ENCODE measurements at regions not wholly inside any gene's neighbourhood (a gene's known extent, or its start where the extent isn't known, plus 50 kb on each side); places are given as distances from the start of the nearest gene placed in this dataset.

DNA sequence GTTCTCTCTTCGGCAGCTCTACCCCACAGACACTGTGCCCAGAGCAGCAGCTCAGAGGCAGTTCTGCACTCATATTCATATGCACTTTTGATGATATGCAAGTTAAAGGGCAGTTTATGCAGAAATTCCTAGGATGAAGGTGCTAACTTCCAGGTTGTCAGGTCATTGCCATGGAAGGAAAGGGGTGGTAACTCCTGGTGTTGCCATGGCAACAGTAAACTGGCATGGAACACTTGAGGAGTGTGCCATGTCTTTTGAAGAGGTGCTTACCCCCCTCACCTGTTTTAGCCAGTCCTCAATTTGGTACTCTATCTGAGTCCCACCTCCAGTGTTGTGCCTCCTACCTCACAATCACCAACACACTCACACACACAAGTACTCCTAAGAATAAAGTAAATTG is 539.4 kb upstream of the BTBD3 start:
- no peaks in the 10 kb centered on the region for H3K79me2 ChIP-seq (replicated peaks; ENCODE audit: insufficient read depth, low read length)
- H3K9ac ChIP-seq (ENCODE audit: low read length) = no peak overlapping the region
- TF ChIP-seq SMC3 (conservative IDR thresholded peaks at IDR 0.05; ENCODE audit: poor library complexity) = no peak
- H3K27me3 ChIP-seq (ENCODE audit: insufficient read depth, low read depth, low read length) = no peaks in the 10 kb centered on the region
- H3F3A ChIP-seq (ENCODE audit: insufficient read depth, low read length, poor library complexity, severe bottlenecking) = no peaks in the 10 kb centered on the region
- H3K36me3 ChIP-seq (ENCODE audit: insufficient read depth, low read length) = no peaks in the 10 kb centered on the region
- H3K4me3 ChIP-seq (ENCODE audit: low read length) = no peak overlapping the region
- no peaks in the 10 kb centered on the region for H3K9me3 ChIP-seq (ENCODE audit: low read length)
- no peaks in the 10 kb centered on the region for H4K20me1 ChIP-seq (ENCODE audit: insufficient read depth)
- no peaks in the 10 kb centered on the region for H3K9me2 ChIP-seq (ENCODE audit: insufficient read depth, low read length)
- no peak overlapping the region for H3K4me2 ChIP-seq (ENCODE audit: low read length)
- H3K27ac ChIP-seq (ENCODE audit: low read length) = no peak overlapping the region
- H2AFZ ChIP-seq (ENCODE audit: low read depth, low read length) = no peak overlapping the region

DNA sequence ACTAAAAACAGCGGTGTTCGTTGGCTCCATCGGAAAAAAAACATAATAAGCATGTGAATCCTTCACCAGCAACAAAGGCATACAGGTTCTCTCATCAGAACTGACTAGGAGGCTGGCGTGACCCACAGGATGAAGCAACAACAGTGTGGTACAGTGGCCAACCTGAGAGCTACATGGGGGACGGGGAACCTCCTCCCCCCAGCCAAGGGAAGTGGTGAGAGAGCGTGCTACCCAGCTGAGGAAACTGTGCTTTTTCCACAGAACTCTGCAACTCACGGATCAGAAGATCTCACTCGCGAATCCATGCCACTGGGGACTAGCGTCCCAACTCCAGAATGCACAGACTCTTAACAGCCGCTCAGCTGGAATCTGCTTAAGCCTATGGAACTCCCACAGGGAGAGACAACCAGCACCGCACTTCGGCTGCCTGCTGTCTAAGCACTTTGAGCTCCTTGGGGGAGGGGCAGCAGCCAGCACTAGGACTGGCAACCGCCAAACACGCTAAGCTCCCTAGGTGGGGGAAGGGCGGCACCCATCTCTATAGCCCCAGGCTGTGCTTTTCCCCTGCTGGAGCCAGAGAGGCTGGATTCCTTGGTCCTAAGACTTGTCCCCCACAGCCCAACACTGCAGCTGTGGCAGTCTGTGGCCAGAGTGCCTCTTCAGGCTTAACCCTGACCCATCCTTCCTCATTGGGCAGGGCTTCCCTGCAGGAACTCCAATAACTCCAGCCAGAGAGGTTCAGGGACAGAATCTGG is 538.3 kb upstream of the BTBD3 start:
- TF ChIP-seq, protein P1, sequence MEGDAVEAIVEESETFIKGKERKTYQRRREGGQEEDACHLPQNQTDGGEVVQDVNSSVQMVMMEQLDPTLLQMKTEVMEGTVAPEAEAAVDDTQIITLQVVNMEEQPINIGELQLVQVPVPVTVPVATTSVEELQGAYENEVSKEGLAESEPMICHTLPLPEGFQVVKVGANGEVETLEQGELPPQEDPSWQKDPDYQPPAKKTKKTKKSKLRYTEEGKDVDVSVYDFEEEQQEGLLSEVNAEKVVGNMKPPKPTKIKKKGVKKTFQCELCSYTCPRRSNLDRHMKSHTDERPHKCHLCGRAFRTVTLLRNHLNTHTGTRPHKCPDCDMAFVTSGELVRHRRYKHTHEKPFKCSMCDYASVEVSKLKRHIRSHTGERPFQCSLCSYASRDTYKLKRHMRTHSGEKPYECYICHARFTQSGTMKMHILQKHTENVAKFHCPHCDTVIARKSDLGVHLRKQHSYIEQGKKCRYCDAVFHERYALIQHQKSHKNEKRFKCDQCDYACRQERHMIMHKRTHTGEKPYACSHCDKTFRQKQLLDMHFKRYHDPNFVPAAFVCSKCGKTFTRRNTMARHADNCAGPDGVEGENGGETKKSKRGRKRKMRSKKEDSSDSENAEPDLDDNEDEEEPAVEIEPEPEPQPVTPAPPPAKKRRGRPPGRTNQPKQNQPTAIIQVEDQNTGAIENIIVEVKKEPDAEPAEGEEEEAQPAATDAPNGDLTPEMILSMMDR (IDR thresholded peaks at IDR 0.05; ENCODE audit: poor library complexity, severe bottlenecking) = no peak
- TF ChIP-seq EZH2 (IDR thresholded peaks at IDR 0.05; ENCODE audit: borderline replicate concordance, insufficient read depth, low read length, poor library complexity, severe bottlenecking) (no peak), RAD21 (conservative IDR thresholded peaks at IDR 0.05) (no peak), SMC3 (conservative IDR thresholded peaks at IDR 0.05; ENCODE audit: poor library complexity) (no peak), TAF1 (IDR thresholded peaks at IDR 0.05; ENCODE audit: low read depth) (no peak), POLR2AphosphoS5 (IDR thresholded peaks at IDR 0.05) (no peak), EP300 (conservative IDR thresholded peaks at IDR 0.05; ENCODE audit: poor library complexity, severe bottlenecking) (no peak)
- TF ChIP-seq, protein P2, sequence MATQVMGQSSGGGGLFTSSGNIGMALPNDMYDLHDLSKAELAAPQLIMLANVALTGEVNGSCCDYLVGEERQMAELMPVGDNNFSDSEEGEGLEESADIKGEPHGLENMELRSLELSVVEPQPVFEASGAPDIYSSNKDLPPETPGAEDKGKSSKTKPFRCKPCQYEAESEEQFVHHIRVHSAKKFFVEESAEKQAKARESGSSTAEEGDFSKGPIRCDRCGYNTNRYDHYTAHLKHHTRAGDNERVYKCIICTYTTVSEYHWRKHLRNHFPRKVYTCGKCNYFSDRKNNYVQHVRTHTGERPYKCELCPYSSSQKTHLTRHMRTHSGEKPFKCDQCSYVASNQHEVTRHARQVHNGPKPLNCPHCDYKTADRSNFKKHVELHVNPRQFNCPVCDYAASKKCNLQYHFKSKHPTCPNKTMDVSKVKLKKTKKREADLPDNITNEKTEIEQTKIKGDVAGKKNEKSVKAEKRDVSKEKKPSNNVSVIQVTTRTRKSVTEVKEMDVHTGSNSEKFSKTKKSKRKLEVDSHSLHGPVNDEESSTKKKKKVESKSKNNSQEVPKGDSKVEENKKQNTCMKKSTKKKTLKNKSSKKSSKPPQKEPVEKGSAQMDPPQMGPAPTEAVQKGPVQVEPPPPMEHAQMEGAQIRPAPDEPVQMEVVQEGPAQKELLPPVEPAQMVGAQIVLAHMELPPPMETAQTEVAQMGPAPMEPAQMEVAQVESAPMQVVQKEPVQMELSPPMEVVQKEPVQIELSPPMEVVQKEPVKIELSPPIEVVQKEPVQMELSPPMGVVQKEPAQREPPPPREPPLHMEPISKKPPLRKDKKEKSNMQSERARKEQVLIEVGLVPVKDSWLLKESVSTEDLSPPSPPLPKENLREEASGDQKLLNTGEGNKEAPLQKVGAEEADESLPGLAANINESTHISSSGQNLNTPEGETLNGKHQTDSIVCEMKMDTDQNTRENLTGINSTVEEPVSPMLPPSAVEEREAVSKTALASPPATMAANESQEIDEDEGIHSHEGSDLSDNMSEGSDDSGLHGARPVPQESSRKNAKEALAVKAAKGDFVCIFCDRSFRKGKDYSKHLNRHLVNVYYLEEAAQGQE (IDR thresholded peaks at IDR 0.05; ENCODE audit: borderline replicate concordance) = no peak
- H3K27me3 ChIP-seq (ENCODE audit: insufficient read depth, low read depth, low read length) = no peaks in the 10 kb centered on the region
- no peak overlapping the region for H2AFZ ChIP-seq (ENCODE audit: low read depth, low read length)
- H3K36me3 ChIP-seq (ENCODE audit: insufficient read depth, low read length) = no peaks in the 10 kb centered on the region
- H3F3A ChIP-seq (ENCODE audit: insufficient read depth, low read length, poor library complexity, severe bottlenecking) = no peaks in the 10 kb centered on the region
- no peak overlapping the region for H3K4me3 ChIP-seq (ENCODE audit: low read length)
- no peaks in the 10 kb centered on the region for H3K9me2 ChIP-seq (ENCODE audit: insufficient read depth, low read length)
- no peaks in the 10 kb centered on the region for H3K79me2 ChIP-seq (replicated peaks; ENCODE audit: insufficient read depth, low read length)
- H3K9ac ChIP-seq (ENCODE audit: low read length) = no peak overlapping the region
- no peaks in the 10 kb centered on the region for H4K20me1 ChIP-seq (ENCODE audit: insufficient read depth)
- no peaks in the 10 kb centered on the region for H3K9me3 ChIP-seq (ENCODE audit: low read length)
- H3K27ac ChIP-seq (ENCODE audit: low read length) = no peak overlapping the region
- H3K4me2 ChIP-seq (ENCODE audit: low read length) = no peak overlapping the region

DNA sequence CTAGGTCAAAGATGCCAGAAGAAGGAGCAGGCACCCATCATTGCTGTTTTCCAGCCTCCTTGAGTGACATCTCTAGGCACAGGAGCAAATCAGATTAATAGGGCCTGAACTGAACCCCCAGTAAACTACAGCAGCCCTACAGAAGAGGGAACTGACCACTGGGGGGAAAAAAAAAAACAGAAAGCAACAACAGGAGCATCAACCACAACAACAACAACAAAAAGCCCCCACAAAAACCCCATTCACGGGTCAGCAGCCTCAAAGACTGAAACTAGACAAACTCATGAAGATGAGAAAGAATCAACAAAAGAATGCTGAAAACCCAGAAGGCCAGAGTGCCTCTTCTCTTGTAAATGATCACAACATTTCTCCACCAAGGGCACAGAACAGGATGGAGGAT is 537.4 kb upstream of the BTBD3 start:
- no peaks in the 10 kb centered on the region for H3K36me3 ChIP-seq (ENCODE audit: insufficient read depth, low read length)
- H3K4me2 ChIP-seq (ENCODE audit: low read length) = no peak overlapping the region
- H3F3A ChIP-seq (ENCODE audit: insufficient read depth, low read length, poor library complexity, severe bottlenecking) = no peaks in the 10 kb centered on the region
- H3K4me3 ChIP-seq (ENCODE audit: low read length) = no peak overlapping the region
- no peaks in the 10 kb centered on the region for H4K20me1 ChIP-seq (ENCODE audit: insufficient read depth)
- H3K9ac ChIP-seq (ENCODE audit: low read length) = no peak overlapping the region
- H3K9me2 ChIP-seq (ENCODE audit: insufficient read depth, low read length) = no peaks in the 10 kb centered on the region
- H3K79me2 ChIP-seq (replicated peaks; ENCODE audit: insufficient read depth, low read length) = no peaks in the 10 kb centered on the region
- TF ChIP-seq, protein P2 (IDR thresholded peaks at IDR 0.05; ENCODE audit: borderline replicate concordance) = no peak
- TF ChIP-seq MXI1 (conservative IDR thresholded peaks at IDR 0.05; ENCODE audit: poor library complexity, severe bottlenecking) (no peak), EP300 (conservative IDR thresholded peaks at IDR 0.05; ENCODE audit: poor library complexity, severe bottlenecking) (no peak), POLR2AphosphoS5 (IDR thresholded peaks at IDR 0.05) (no peak), SMC3 (conservative IDR thresholded peaks at IDR 0.05; ENCODE audit: poor library complexity) (no peak), TAF1 (IDR thresholded peaks at IDR 0.05; ENCODE audit: low read depth) (no peak), EZH2 (IDR thresholded peaks at IDR 0.05; ENCODE audit: borderline replicate concordance, insufficient read depth, low read length, poor library complexity, severe bottlenecking) (no peak), RAD21 (conservative IDR thresholded peaks at IDR 0.05) (no peak)
- TF ChIP-seq, protein P1 (IDR thresholded peaks at IDR 0.05; ENCODE audit: poor library complexity, severe bottlenecking) = no peak
- no peak overlapping the region for H2AFZ ChIP-seq (ENCODE audit: low read depth, low read length)
- no peaks in the 10 kb centered on the region for H3K9me3 ChIP-seq (ENCODE audit: low read length)
- no peaks in the 10 kb centered on the region for H3K27me3 ChIP-seq (ENCODE audit: insufficient read depth, low read depth, low read length)
- H3K27ac ChIP-seq (ENCODE audit: low read length) = no peak overlapping the region

Measured in neural cell (in vitro differentiated cells).